HG02943 (cell line): ENCODE measurements at regions not wholly inside any gene's neighbourhood (a gene's known extent, or its start where the extent isn't known, plus 50 kb on each side); places are given as distances from the start of the nearest gene placed in this dataset.
A peak's percentile ranks its signal among the peaks of the same experiment; 100 is the strongest.

ENCODE experiments used
- ATAC-seq: cut with Tn5 transposase; IDR thresholded peaks from one replicate; pipeline ENCODE4 v1.9.1; 2021; ENCODE audit warnings: mild to moderate bottlenecking, low read depth, moderate library complexity; ENCODE audit not compliant: unreplicated experiment

GRCh38 chr10:16341637-16342036, 95.2 kb upstream of the PTER start:
- ATAC-seq: no peak

- ATAC-seq: no peak
Measured at GRCh38 chr10:16348891-16349290, 87.9 kb upstream of the PTER start.

GRCh38 chr10:16352146-16352545, 84.7 kb upstream of the PTER start:
- no peak for ATAC-seq

GRCh38 chr10:16360001-16360400, 76.8 kb upstream of the PTER start:
- ATAC-seq: no peak

GRCh38 chr10:16360425-16360824, 76.4 kb upstream of the PTER start:
- no peak for ATAC-seq

- ATAC-seq: no peak
Measured at GRCh38 chr10:16361086-16361485, 75.7 kb upstream of the PTER start.

GRCh38 chr10:16363741-16364140, 73.1 kb upstream of the PTER start:
- ATAC-seq: no peak

GRCh38 chr10:16367621-16368292, 69.1 kb upstream of the PTER start:
- ATAC-seq: no peak

- ATAC-seq: peak; percentile 96
Measured at GRCh38 chr10:16381083-16381482, 55.7 kb upstream of the PTER start.

- ATAC-seq: no peak
Measured at GRCh38 chr10:16384021-16384420, 52.8 kb upstream of the PTER start.

- ATAC-seq: no peak
Measured at GRCh38 chr10:16386855-16387254, 50.0 kb upstream of the PTER start.
